Keratinocyte (primary cell): ENCODE measurements at regions not wholly inside any gene's neighbourhood (a gene's known extent, or its start where the extent isn't known, plus 50 kb on each side); places are given as distances from the start of the nearest gene placed in this dataset.

ENCODE experiments used
- DNase-seq: peaks from one replicate; pipeline ENCODE4 v3.0.0-alpha.2; 2011; ENCODE audit warnings: low read depth, missing footprints, low spot score
- FAIRE-seq: peaks from 2 replicates; lab custom pipeline; 2011; peaks lifted over from hg19 to GRCh38; lab: Jason Lieb, UNC
- H2AFZ ChIP-seq: 2 replicates; pipeline ENCODE4 v1.6.0; 2012; ENCODE audit warnings: low read length, control low read depth, inconsistent platforms; ENCODE audit not compliant: control insufficient read depth
- H3K27ac ChIP-seq: 2 replicates; pipeline ENCODE4 v1.5.1; 2011; ENCODE audit warnings: low read length; ENCODE audit not compliant: control insufficient read depth, insufficient read depth
- H3K27me3 ChIP-seq: 3 replicates; pipeline ENCODE4 v1.6.0; 2011; ENCODE audit warnings: low read length; ENCODE audit not compliant: control insufficient read depth, insufficient read depth; ENCODE audit errors: extremely low read depth
- H3K36me3 ChIP-seq, 2 experiments: 2 replicates in 1 of 2; 3 replicates in 1 of 2; pipeline ENCODE4 v1.5.1; 2011; ENCODE audit warnings: low read length in 2 of 2, mild to moderate bottlenecking in 1 of 2; ENCODE audit not compliant: control insufficient read depth in 2 of 2, insufficient read depth in 2 of 2; ENCODE audit errors: extremely low read depth in 1 of 2
- H3K4me1 ChIP-seq: 3 replicates; pipeline ENCODE4 v1.5.1; 2011; ENCODE audit warnings: low read length; ENCODE audit not compliant: control insufficient read depth, insufficient read depth; ENCODE audit errors: extremely low read depth
- H3K4me2 ChIP-seq: 3 replicates; pipeline ENCODE4 v1.6.0; 2011; ENCODE audit warnings: low read depth, low read length; ENCODE audit not compliant: control insufficient read depth, insufficient read depth; ENCODE audit errors: extremely low read depth
- H3K4me3 ChIP-seq, 3 experiments: fragments of 200-600 bp in 1 of 3; sonication (generic) in 1 of 3; 2 replicates in 2 of 3; 3 replicates in 1 of 3; pipeline ENCODE4 v1.5.1; 2011 to 2016; ENCODE audit warnings: low read length in 3 of 3, mild to moderate bottlenecking in 3 of 3, control low read depth in 2 of 3, inconsistent platforms in 1 of 3, low read depth in 1 of 3, mixed read lengths in 1 of 3, mixed run types in 1 of 3, moderate library complexity in 1 of 3; ENCODE audit not compliant: control insufficient read depth in 2 of 3, insufficient read depth in 2 of 3; ENCODE audit errors: extremely low read depth in 1 of 3
- H3K79me2 ChIP-seq: 2 replicates; pipeline ENCODE4 v1.6.0; 2012; ENCODE audit warnings: low read length; ENCODE audit not compliant: control insufficient read depth, insufficient read depth
- H3K9ac ChIP-seq: 3 replicates; pipeline ENCODE4 v1.6.0; 2011; ENCODE audit warnings: low read length; ENCODE audit not compliant: control insufficient read depth, insufficient read depth; ENCODE audit errors: extremely low read depth
- H3K9me1 ChIP-seq: 3 replicates; pipeline ENCODE4 v1.6.0; 2011; ENCODE audit warnings: low read length; ENCODE audit not compliant: control insufficient read depth, insufficient read depth; ENCODE audit errors: extremely low read depth
- H3K9me3 ChIP-seq: 2 replicates; pipeline ENCODE4 v1.5.1; 2012; ENCODE audit warnings: low read depth, low read length; ENCODE audit not compliant: control insufficient read depth
- H4K20me1 ChIP-seq: 3 replicates; pipeline ENCODE4 v1.6.0; 2011; ENCODE audit warnings: low read length; ENCODE audit not compliant: control insufficient read depth, insufficient read depth; ENCODE audit errors: extremely low read depth
- EZH2 ChIP-seq: IDR thresholded peaks from one replicate; pipeline ENCODE4 v1.6.1; 2012; ENCODE audit warnings: inconsistent platforms, mild to moderate bottlenecking, low read length, moderate library complexity
- dilution Hi-C: fragments of 300-500 bp; cut with MboI; formaldehyde crosslinking; loops from one replicate; pipeline ENCODE4 v1.7.0; 2020; ENCODE audit warnings: low sequenced_read_pairs; ENCODE audit not compliant: extremely low pct_ligation_motif_present
- TF ChIP-seq, protein P1 (sequence below), 3 experiments: IDR thresholded peaks in 1 of 3; conservative IDR thresholded peaks in 1 of 3; optimal IDR thresholded peaks in 1 of 3; 2 replicates in 2 of 3; 3 replicates in 1 of 3; pipeline versions ENCODE3 to v1.5.1; 2011; ENCODE audit warnings: low read length in 3 of 3, mild to moderate bottlenecking in 3 of 3, moderate library complexity in 2 of 3, control low read depth in 1 of 3, inconsistent platforms in 1 of 3; ENCODE audit not compliant: insufficient read depth in 2 of 3; ENCODE audit errors: extremely low read depth in 1 of 3

DNA sequence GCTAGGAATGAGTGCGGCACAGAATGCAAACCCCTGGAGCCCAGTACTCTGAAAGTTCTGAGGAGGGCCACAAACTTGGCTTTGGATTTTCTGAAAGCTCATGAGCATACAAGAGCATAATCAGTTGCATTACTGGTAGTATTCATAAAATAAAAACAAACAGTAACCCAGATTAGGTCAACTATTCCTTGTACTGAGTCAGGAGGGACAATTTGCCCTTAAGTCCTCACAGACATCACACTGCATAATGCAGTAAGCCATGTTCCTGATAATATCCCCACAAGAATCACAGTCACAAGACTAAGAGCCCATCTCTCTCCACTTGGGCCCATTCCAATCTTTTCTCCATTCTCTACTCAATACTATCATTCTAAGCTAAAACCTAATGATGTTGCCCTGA lies 126.9 kb upstream of the NEIL3 start:
- no peak overlapping the region for H3K4me2 ChIP-seq
- no peak for TF ChIP-seq EZH2
- TF ChIP-seq, protein P1, sequence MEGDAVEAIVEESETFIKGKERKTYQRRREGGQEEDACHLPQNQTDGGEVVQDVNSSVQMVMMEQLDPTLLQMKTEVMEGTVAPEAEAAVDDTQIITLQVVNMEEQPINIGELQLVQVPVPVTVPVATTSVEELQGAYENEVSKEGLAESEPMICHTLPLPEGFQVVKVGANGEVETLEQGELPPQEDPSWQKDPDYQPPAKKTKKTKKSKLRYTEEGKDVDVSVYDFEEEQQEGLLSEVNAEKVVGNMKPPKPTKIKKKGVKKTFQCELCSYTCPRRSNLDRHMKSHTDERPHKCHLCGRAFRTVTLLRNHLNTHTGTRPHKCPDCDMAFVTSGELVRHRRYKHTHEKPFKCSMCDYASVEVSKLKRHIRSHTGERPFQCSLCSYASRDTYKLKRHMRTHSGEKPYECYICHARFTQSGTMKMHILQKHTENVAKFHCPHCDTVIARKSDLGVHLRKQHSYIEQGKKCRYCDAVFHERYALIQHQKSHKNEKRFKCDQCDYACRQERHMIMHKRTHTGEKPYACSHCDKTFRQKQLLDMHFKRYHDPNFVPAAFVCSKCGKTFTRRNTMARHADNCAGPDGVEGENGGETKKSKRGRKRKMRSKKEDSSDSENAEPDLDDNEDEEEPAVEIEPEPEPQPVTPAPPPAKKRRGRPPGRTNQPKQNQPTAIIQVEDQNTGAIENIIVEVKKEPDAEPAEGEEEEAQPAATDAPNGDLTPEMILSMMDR (optimal IDR thresholded peaks at IDR 0.05 in 1 of 3, IDR thresholded peaks at IDR 0.05 in 1 of 3, conservative IDR thresholded peaks at IDR 0.05 in 1 of 3; ENCODE audit: extremely low read depth in 1 of 3, insufficient read depth in 2 of 3, low read length in 3 of 3) = no peak
- no peak overlapping the region for H3K4me3 ChIP-seq
- H4K20me1 ChIP-seq = no peaks in the 10 kb centered on the region
- H3K79me2 ChIP-seq = no peaks in the 10 kb centered on the region
- no peak overlapping the region for H2AFZ ChIP-seq
- H3K27ac ChIP-seq = no peak overlapping the region
- H3K27me3 ChIP-seq = no peaks in the 10 kb centered on the region
- no peaks in the 10 kb centered on the region for H3K9me1 ChIP-seq
- H3K4me1 ChIP-seq = no peaks in the 10 kb centered on the region
- dilution Hi-C loops = no loop called here
- no peaks in the 10 kb centered on the region for H3K36me3 ChIP-seq
- H3K9me3 ChIP-seq = no peaks in the 10 kb centered on the region
- FAIRE-seq (no peak), DNase-seq (no peak)
- H3K9ac ChIP-seq = no peak overlapping the region

DNA sequence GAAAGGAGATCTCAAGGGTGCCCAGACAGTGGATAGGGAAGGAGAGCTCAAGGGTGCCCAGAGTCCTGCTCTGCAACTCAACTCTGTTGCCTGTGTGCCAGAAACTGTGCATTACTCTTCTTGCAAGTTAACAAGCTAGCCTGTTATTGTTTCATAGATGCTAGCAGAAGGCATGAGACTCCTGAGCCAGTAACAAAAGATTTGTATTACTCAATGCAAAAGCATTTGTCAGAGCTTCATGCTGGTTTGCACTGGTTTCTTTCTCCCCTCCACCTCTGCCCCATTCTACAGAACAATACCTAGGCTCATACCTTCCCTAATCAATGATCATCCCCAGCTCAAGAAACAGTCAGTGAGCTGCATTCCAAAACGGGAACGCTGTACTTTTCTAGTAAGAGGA lies 124.5 kb upstream of the NEIL3 start:
- no peak overlapping the region for H2AFZ ChIP-seq
- H3K9me3 ChIP-seq = no peaks in the 10 kb centered on the region
- no peak overlapping the region for H3K4me2 ChIP-seq
- FAIRE-seq (peak; percentile 26), DNase-seq (no peak)
- TF ChIP-seq EZH2 = no peak
- H3K9me1 ChIP-seq = no peaks in the 10 kb centered on the region
- H3K27ac ChIP-seq = no peak overlapping the region
- H3K79me2 ChIP-seq = no peaks in the 10 kb centered on the region
- no peaks in the 10 kb centered on the region for H4K20me1 ChIP-seq
- no peak overlapping the region for H3K9ac ChIP-seq
- dilution Hi-C loops = no loop called here
- H3K27me3 ChIP-seq = no peaks in the 10 kb centered on the region
- H3K4me1 ChIP-seq = no peaks in the 10 kb centered on the region
- no peak overlapping the region for H3K4me3 ChIP-seq
- no peaks in the 10 kb centered on the region for H3K36me3 ChIP-seq

DNA sequence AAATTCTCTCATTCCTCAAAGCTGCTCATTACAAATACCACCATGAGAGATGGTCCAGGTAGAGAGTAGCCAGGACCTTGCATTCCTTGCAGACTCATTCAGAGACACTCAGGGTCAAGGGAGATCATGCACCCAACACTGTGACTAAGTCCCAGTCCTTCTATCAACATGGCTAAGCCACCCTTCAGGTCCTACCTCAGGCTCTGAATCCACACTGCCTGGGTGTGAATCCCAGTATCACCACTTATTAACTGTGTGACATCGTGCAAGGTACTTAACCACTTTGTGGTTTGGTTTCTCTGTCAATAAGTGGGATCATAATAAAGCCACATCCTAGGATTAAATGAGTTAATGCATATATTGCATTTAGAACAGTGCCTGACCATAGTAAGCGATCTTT lies 124.1 kb upstream of the NEIL3 start:
- Histone ChIP-seq H3K9ac (no peak overlapping the region), H2AFZ (no peak overlapping the region), H3K27ac (no peak overlapping the region), H3K9me3 (no peaks in the 10 kb centered on the region), H3K27me3 (no peaks in the 10 kb centered on the region), H3K9me1 (no peaks in the 10 kb centered on the region), H3K4me2 (no peak overlapping the region), H4K20me1 (no peaks in the 10 kb centered on the region), H3K36me3 (no peaks in the 10 kb centered on the region), H3K4me3 (no peak overlapping the region), H3K79me2 (no peaks in the 10 kb centered on the region), H3K4me1 (no peaks in the 10 kb centered on the region)
- FAIRE-seq (no peak), DNase-seq (no peak)
- TF ChIP-seq, protein P1 (optimal IDR thresholded peaks at IDR 0.05 in 1 of 3, IDR thresholded peaks at IDR 0.05 in 1 of 3, conservative IDR thresholded peaks at IDR 0.05 in 1 of 3; ENCODE audit: extremely low read depth in 1 of 3, insufficient read depth in 2 of 3, low read length in 3 of 3) = no peak
- TF ChIP-seq EZH2 = no peak
- dilution Hi-C loops = no loop called here
